ENCODE measurements at regions not wholly inside any gene's neighbourhood (a gene's known extent, or its start where the extent isn't known, plus 50 kb on each side); places are given as distances from the start of the nearest gene placed in this dataset.
"Not testable (repeated sequence)": the region's sequence is repeated elsewhere in the genome, so short reads cannot be mapped to it uniquely, and the experiment has no call there.

GRCh38 chr17:36852478-36852877 lies 84.8 kb upstream of the LHX1 start:
- not testable (repeated sequence) for TF ChIP-seq POLR2AphosphoS5, POLR2A (IDR thresholded peaks at IDR 0.05; ENCODE audit: low read depth, low read length)

All from GM12892 (cell line).